Naive thymus-derived CD4-positive, alpha-beta T cell (primary cell): ENCODE measurements at regions not wholly inside any gene's neighbourhood (a gene's known extent, or its start where the extent isn't known, plus 50 kb on each side); places are given as distances from the start of the nearest gene placed in this dataset.

Source experiments
- ATAC-seq: fragments of 150-1000 bp; cut with Tn5 transposase; 2 replicates; pipeline ENCODE4 v1.10.0; 2021; ENCODE audit warnings: mild to moderate bottlenecking, moderate library complexity
- CTCF ChIA-PET: fragments of 350-600 bp; sonication (Branson Sonifier 250); formaldehyde crosslinking; loops from one replicate; lab custom pipeline; 2021; ENCODE audit warnings: antibody characterized with exemption; lab: Charles Lee
- POLR2A ChIA-PET: fragments of 350-600 bp; sonication (Branson Sonifier 250); formaldehyde crosslinking; loops from one replicate; lab custom pipeline; 2021; ENCODE audit warnings: antibody characterized with exemption, inconsistent platforms; lab: Charles Lee
- DNase-seq, 9 donors: peaks; one replicate each; pipeline versions ENCODE4 v3.0.0 to v3.0.0-alpha.2; 2020 to 2022; ENCODE audit warnings: mixed read lengths in 1 of 9
- H3K27ac ChIP-seq: one replicate; pipeline ENCODE4 v1.7.0; 2013; ENCODE audit warnings: mild to moderate bottlenecking, low read depth, low read length, moderate library complexity
- H3K27me3 ChIP-seq, 2 donors: one replicate each; pipeline ENCODE4 v1.7.0; 2013; ENCODE audit warnings: low read length in 2 of 2, mild to moderate bottlenecking in 2 of 2, moderate library complexity in 2 of 2; ENCODE audit not compliant: control insufficient read depth in 2 of 2, insufficient read depth in 2 of 2
- H3K36me3 ChIP-seq, 3 experiments: 1 replicate in 2 of 3; 2 replicates in 1 of 3; pipeline ENCODE4 v1.7.0; 2013; ENCODE audit warnings: low read length in 3 of 3, mild to moderate bottlenecking in 3 of 3, moderate library complexity in 1 of 3; ENCODE audit not compliant: insufficient read depth in 3 of 3, control insufficient read depth in 2 of 3
- H3K4me1 ChIP-seq, 2 donors: one replicate each; pipeline ENCODE4 v1.7.0; 2013; ENCODE audit warnings: low read length in 2 of 2, mild to moderate bottlenecking in 2 of 2, moderate library complexity in 1 of 2; ENCODE audit not compliant: control insufficient read depth in 2 of 2, insufficient read depth in 2 of 2
- H3K4me3 ChIP-seq: 2 replicates; pipeline ENCODE4 v1.7.0; 2013; ENCODE audit warnings: mild to moderate bottlenecking, low read length
- H3K9me3 ChIP-seq, 3 experiments: 1 replicate in 2 of 3; 2 replicates in 1 of 3; pipeline ENCODE4 v1.7.0; 2013; ENCODE audit warnings: low read length in 3 of 3; ENCODE audit not compliant: control insufficient read depth in 2 of 3
- H3K27ac Mint-ChIP-seq, 9 donors: one replicate each; pipeline ENCODE4 v1.8.0; 2020 to 2022; ENCODE audit warnings: mixed read lengths in 9 of 9, mild to moderate bottlenecking in 8 of 9, moderate library complexity in 5 of 9, inconsistent platforms in 2 of 9
- H3K27me3 Mint-ChIP-seq, 5 donors: one replicate each; pipeline ENCODE4 v1.8.0; 2021 to 2022; ENCODE audit warnings: mixed read lengths in 5 of 5, mild to moderate bottlenecking in 1 of 5
- H3K36me3 Mint-ChIP-seq, 5 donors: one replicate each; pipeline ENCODE4 v1.8.0; 2020 to 2022; ENCODE audit warnings: mixed read lengths in 5 of 5, mild to moderate bottlenecking in 3 of 5, inconsistent platforms in 1 of 5
- H3K4me1 Mint-ChIP-seq, 7 donors: one replicate each; pipeline ENCODE4 v1.8.0; 2020 to 2022; ENCODE audit warnings: mixed read lengths in 7 of 7, mild to moderate bottlenecking in 3 of 7, inconsistent platforms in 1 of 7
- H3K4me3 Mint-ChIP-seq, 10 donors: one replicate each; pipeline ENCODE4 v1.8.0; 2020 to 2022; ENCODE audit warnings: mild to moderate bottlenecking in 10 of 10, mixed read lengths in 10 of 10, moderate library complexity in 6 of 10, inconsistent platforms in 2 of 10
- H3K9me3 Mint-ChIP-seq, 11 donors: one replicate each; pipeline ENCODE4 v1.8.0; 2020 to 2022; ENCODE audit warnings: mixed read lengths in 11 of 11, mild to moderate bottlenecking in 4 of 11, inconsistent platforms in 1 of 11, moderate library complexity in 1 of 11
- intact Hi-C, 2 donors: fragments of 100-400 bp; cut with micrococcal nuclease; formaldehyde crosslinking; loops; one replicate each; pipeline ENCODE4 v1.15.1; 2023

GRCh38 chr1:195466639-195467038 lies 1141.6 kb downstream of the KCNT2 start:
- no peaks in the 10 kb centered on the region for H3K36me3 Mint-ChIP-seq
- intact Hi-C loops: no loop called here
- no peaks in the 10 kb centered on the region for H3K36me3 ChIP-seq
- H3K4me3 Mint-ChIP-seq: no peak overlapping the region
- ChIA-PET POLR2A (no interaction called here), CTCF (no interaction called here)
- peaks cover 0 to 4% (median 0%) of the 10 kb centered on the region in 3 experiments for H3K9me3 ChIP-seq
- ATAC-seq: no peak
- no peaks in the 10 kb centered on the region for H3K4me1 ChIP-seq
- no peak for DNase-seq
- no peak overlapping the region for H3K27ac Mint-ChIP-seq
- no peaks in the 10 kb centered on the region for H3K4me1 Mint-ChIP-seq
- no peaks in the 10 kb centered on the region for H3K27me3 Mint-ChIP-seq
- peaks cover 0 to 4% (median 0%) of the 10 kb centered on the region in 11 donors for H3K9me3 Mint-ChIP-seq
- H3K4me3 ChIP-seq: no peak overlapping the region
- no peak overlapping the region for H3K27ac ChIP-seq
- no peaks in the 10 kb centered on the region for H3K27me3 ChIP-seq

DNA sequence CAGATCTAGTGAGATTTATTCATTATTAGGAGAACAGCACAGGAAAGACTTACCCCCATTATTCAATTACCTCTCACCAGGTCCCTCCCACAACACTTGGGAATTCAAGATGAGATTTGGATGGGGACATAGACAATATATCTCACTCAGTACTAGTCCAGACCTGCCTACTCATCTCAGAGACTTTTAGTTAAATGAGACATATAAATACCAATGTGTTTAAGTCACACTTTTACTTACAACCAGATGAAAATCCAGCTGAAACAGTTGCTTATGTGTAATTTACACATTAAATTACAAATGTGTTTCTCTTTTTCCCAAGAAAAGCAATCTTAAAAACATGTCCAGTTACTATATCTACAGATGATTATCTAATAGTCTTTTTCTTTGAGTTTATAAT lies 1145.6 kb downstream of the KCNT2 start:
- H3K36me3 ChIP-seq: no peaks in the 10 kb centered on the region
- Mint-ChIP-seq H3K4me1 (no peaks in the 10 kb centered on the region), H3K9me3 (peaks cover 0 to 4% (median 0%) of the 10 kb centered on the region in 11 donors), H3K27ac (no peak overlapping the region), H3K36me3 (no peaks in the 10 kb centered on the region), H3K27me3 (no peaks in the 10 kb centered on the region), H3K4me3 (no peak overlapping the region)
- peaks cover 0 to 4% (median 0%) of the 10 kb centered on the region in 3 experiments for H3K9me3 ChIP-seq
- no peaks in the 10 kb centered on the region for H3K27me3 ChIP-seq
- ChIA-PET CTCF (no interaction called here), POLR2A (no interaction called here)
- DNase-seq (no peak), ATAC-seq (no peak)
- intact Hi-C loops: no loop called here
- no peak overlapping the region for H3K27ac ChIP-seq
- no peak overlapping the region for H3K4me3 ChIP-seq
- H3K4me1 ChIP-seq: no peaks in the 10 kb centered on the region

DNA sequence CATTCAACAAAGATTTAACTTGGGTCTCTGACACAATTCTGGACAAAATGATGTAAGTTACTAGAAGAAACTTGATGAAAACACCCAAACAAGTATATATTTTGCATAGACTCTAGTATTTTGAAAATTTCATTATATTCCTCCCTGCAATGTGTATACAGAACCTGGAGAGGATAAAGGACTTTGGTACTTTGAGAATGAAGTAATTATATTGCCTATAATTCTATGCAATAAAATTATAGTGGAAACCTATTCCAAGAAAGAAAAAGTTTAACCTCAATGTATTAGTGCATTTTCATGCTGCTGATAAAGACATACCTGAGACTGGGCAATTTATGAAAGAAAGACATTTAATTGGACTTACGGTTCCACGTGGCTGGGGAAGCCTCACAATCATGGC lies 1146.1 kb downstream of the KCNT2 start:
- Mint-ChIP-seq H3K27ac (no peak overlapping the region), H3K27me3 (no peaks in the 10 kb centered on the region), H3K36me3 (no peaks in the 10 kb centered on the region), H3K4me1 (no peaks in the 10 kb centered on the region), H3K4me3 (no peak overlapping the region), H3K9me3 (peaks cover 0 to 4% (median 0%) of the 10 kb centered on the region in 11 donors)
- Histone ChIP-seq H3K36me3 (no peaks in the 10 kb centered on the region), H3K4me1 (no peaks in the 10 kb centered on the region), H3K9me3 (peaks cover 0 to 4% (median 0%) of the 10 kb centered on the region in 3 experiments), H3K4me3 (no peak overlapping the region), H3K27ac (no peak overlapping the region), H3K27me3 (no peaks in the 10 kb centered on the region)
- ChIA-PET POLR2A (no interaction called here), CTCF (no interaction called here)
- no peak for ATAC-seq
- no peak for DNase-seq
- intact Hi-C loops: no loop called here

DNA sequence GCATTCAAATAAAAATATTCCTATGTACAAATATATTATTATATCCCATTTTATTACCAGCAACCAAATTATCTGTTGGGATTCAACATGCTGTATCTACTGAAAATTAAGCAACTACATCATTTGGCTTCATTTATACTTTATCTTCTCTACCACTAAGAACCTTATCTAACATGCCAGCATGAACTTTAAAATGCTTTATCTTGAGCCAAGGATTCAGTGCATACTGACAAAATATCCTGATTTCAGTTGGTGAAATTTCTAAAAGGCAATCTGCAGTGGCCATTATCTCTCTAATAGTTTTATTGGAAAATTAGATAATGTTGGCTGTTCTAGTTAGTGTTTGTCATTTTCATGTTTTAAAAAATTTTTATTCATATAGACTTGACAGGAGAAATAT lies 1149.9 kb downstream of the KCNT2 start:
- DNase-seq (no peak), ATAC-seq (no peak)
- Histone ChIP-seq H3K27me3 (no peaks in the 10 kb centered on the region), H3K4me1 (no peaks in the 10 kb centered on the region), H3K4me3 (no peak overlapping the region), H3K27ac (no peak overlapping the region), H3K9me3 (peaks cover 0 to 4% (median 0%) of the 10 kb centered on the region in 3 experiments), H3K36me3 (no peaks in the 10 kb centered on the region)
- no peak overlapping the region for H3K27ac Mint-ChIP-seq
- no peaks in the 10 kb centered on the region for H3K4me1 Mint-ChIP-seq
- H3K9me3 Mint-ChIP-seq: peaks cover 0 to 11% (median 2%) of the 10 kb centered on the region in 11 donors
- H3K27me3 Mint-ChIP-seq: no peaks in the 10 kb centered on the region
- ChIA-PET POLR2A (no interaction called here), CTCF (no interaction called here)
- H3K4me3 Mint-ChIP-seq: no peak overlapping the region
- intact Hi-C loops: no loop called here
- H3K36me3 Mint-ChIP-seq: no peaks in the 10 kb centered on the region

GRCh38 chr1:195450794-195451193 lies 1157.4 kb downstream of the KCNT2 start:
- Histone ChIP-seq H3K4me1 (no peaks in the 10 kb centered on the region), H3K36me3 (no peaks in the 10 kb centered on the region), H3K9me3 (no peaks in the 10 kb centered on the region), H3K4me3 (no peak overlapping the region), H3K27ac (no peak overlapping the region), H3K27me3 (no peaks in the 10 kb centered on the region)
- CTCF ChIA-PET: no interaction called here
- H3K27ac Mint-ChIP-seq: no peak overlapping the region
- no peaks in the 10 kb centered on the region for H3K27me3 Mint-ChIP-seq
- H3K9me3 Mint-ChIP-seq: peaks cover 0 to 25% (median 5%) of the 10 kb centered on the region in 11 donors
- intact Hi-C loops: no loop called here
- no peaks in the 10 kb centered on the region for H3K36me3 Mint-ChIP-seq
- no peak overlapping the region for H3K4me3 Mint-ChIP-seq
- POLR2A ChIA-PET: no interaction called here
- no peaks in the 10 kb centered on the region for H3K4me1 Mint-ChIP-seq
- DNase-seq: no peak
- no peak for ATAC-seq

DNA sequence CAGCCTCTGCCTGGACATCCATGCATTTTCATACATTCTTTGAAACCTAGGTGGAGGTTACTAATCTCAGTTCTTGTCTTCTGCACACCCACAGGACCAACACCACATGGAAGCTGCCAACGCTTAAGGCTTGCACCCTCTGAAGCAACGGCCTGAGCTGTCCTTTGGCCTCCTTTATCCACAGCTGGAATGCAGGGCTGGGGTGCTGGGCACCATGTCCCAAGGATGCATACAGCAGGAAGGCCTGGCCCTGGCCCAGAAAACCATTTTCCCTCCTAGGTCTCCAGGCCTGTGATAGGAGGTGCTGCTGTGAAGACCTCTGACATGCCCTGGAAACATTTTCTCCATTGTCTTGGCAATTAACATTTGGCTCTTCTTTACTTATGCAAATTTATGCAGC lies 1168.6 kb downstream of the KCNT2 start:
- H3K4me3 ChIP-seq: no peak overlapping the region
- Mint-ChIP-seq H3K27me3 (no peaks in the 10 kb centered on the region), H3K4me1 (no peaks in the 10 kb centered on the region), H3K27ac (no peak overlapping the region), H3K4me3 (no peak overlapping the region), H3K36me3 (no peaks in the 10 kb centered on the region), H3K9me3 (peaks cover 0 to 7% (median 0%) of the 10 kb centered on the region in 11 donors)
- no peaks in the 10 kb centered on the region for H3K36me3 ChIP-seq
- no peaks in the 10 kb centered on the region for H3K27me3 ChIP-seq
- no peak for DNase-seq
- ATAC-seq: no peak
- H3K4me1 ChIP-seq: no peaks in the 10 kb centered on the region
- POLR2A ChIA-PET: no interaction called here
- H3K9me3 ChIP-seq: no peaks in the 10 kb centered on the region
- no peak overlapping the region for H3K27ac ChIP-seq
- intact Hi-C loops: no loop called here
- CTCF ChIA-PET: no interaction called here

- no peak overlapping the region for H3K27ac Mint-ChIP-seq
- Histone ChIP-seq H3K27me3 (no peaks in the 10 kb centered on the region), H3K27ac (no peak overlapping the region), H3K36me3 (no peaks in the 10 kb centered on the region), H3K4me1 (no peaks in the 10 kb centered on the region), H3K4me3 (no peak overlapping the region), H3K9me3 (no peaks in the 10 kb centered on the region)
- H3K4me1 Mint-ChIP-seq: no peaks in the 10 kb centered on the region
- POLR2A ChIA-PET: no interaction called here
- ATAC-seq: no peak
- CTCF ChIA-PET: no interaction called here
- no peak for DNase-seq
- no peak overlapping the region for H3K4me3 Mint-ChIP-seq
- H3K9me3 Mint-ChIP-seq: peaks cover 0 to 4% (median 0%) of the 10 kb centered on the region in 11 donors
- no peaks in the 10 kb centered on the region for H3K36me3 Mint-ChIP-seq
- intact Hi-C loops: no loop called here
- H3K27me3 Mint-ChIP-seq: no peaks in the 10 kb centered on the region
These were observed 1173.6 kb downstream of the KCNT2 start for GRCh38 chr1:195434566-195435203.
